WI38 (cell line): ENCODE measurements at regions not wholly inside any gene's neighbourhood (a gene's known extent, or its start where the extent isn't known, plus 50 kb on each side); places are given as distances from the start of the nearest gene placed in this dataset.
"Not testable (repeated sequence)": the region's sequence is repeated elsewhere in the genome, so short reads cannot be mapped to it uniquely, and the experiment has no call there.

Experiments
- H3K4me3 ChIP-seq: 2 replicates; pipeline ENCODE4 v1.5.1; 2011; ENCODE audit warnings: low read depth, mild to moderate bottlenecking, control low read depth, low read length
- TF ChIP-seq, protein P1 (sequence below): IDR thresholded peaks from 2 replicates; pipeline ENCODE4 v1.5.1; 2012; ENCODE audit warnings: low read depth, mild to moderate bottlenecking, control low read depth, low read length

DNA sequence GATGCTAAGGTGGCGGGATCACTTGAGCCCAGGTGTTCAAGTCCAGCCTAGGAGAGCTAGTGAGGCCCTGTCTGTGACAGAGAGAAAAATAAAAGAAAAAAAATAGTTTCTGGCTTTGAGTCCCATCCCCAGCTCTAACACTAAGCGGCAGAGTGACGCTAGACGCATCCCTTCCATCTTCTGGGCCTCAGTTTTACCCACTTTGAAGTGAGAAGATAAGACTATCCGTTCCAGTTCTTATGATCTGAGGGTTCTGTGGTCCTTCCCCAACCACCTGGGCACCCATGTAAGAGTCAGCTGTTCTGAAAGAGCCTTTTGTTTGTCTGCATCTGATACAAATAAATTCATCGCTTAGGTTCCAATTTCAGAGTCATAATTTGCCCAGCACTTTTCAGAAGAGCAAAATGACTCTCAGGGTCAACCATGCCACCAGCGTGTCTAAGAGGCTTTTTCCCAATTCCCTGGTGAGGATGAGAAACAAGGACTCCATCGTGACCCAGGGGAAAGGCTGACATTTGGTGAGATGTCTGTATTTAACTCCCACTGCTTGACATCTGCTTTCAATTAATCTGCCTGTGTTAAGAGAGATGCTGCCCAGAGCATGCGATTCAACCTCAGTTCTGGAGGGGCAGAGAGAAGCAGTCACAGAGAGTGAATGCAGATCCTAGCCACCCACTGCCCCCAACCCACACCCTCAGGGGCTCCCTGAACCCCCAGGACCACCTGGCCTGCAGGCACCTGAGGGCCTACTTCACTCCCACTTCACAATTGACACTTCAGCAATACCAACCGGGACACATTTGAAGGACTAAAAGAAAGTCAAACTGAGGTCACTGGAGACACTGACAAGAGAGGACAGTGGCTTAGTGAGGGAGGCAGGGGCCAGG lies 131.6 kb upstream of the TOP1 start:
- TF ChIP-seq, protein P1, sequence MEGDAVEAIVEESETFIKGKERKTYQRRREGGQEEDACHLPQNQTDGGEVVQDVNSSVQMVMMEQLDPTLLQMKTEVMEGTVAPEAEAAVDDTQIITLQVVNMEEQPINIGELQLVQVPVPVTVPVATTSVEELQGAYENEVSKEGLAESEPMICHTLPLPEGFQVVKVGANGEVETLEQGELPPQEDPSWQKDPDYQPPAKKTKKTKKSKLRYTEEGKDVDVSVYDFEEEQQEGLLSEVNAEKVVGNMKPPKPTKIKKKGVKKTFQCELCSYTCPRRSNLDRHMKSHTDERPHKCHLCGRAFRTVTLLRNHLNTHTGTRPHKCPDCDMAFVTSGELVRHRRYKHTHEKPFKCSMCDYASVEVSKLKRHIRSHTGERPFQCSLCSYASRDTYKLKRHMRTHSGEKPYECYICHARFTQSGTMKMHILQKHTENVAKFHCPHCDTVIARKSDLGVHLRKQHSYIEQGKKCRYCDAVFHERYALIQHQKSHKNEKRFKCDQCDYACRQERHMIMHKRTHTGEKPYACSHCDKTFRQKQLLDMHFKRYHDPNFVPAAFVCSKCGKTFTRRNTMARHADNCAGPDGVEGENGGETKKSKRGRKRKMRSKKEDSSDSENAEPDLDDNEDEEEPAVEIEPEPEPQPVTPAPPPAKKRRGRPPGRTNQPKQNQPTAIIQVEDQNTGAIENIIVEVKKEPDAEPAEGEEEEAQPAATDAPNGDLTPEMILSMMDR = no peak

DNA sequence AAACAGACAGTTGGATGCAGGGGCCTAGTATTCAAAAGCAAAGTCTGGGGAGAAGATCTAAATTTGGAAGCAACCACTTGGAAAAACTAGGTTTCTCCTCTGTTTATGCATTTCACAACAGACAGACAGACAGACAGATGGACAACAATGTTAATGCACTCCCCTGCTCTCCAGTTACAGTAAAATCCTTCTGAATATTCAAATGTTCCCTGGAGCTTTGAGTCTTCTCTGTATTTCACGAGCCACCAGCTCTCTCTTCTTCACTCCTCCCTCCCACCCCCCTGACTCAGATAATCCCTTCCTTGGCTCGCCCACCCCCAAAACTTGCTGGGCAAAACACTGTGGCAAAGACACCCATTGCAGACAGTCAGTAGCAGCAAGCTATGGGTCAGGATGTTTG lies 129.3 kb upstream of the TOP1 start:
- no peak overlapping the region for H3K4me3 ChIP-seq
- TF ChIP-seq, protein P1 = no peak

More for the DNA sequence above, 131.6 kb upstream of the TOP1 start:
- H3K4me3 ChIP-seq = no peak overlapping the region

DNA sequence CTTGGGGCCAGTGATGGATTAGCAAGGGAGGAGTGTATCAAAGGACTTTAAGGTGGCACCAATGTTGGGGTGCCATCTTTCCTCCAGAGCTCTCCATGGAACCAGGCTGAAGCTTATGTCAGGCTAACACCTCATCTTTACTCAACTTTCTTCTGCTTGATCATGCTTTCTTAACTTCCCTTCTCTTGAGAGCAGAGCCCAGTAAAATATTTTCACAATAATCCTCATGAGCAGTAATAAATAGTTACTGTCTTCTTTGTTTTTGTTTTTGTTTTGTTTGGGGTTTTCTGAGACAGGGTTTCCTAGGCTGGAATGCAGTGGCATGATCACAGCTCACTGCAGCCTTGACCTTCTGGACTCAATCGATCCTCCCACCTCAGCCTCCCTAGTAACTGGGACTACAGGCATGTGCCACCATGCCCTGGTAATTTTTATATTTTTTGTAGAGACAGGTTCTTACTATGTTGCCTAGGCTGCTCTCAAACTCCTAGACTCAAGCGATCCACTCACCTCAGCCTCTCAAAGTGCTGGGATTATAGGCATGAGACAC lies 127.9 kb upstream of the TOP1 start:
- H3K4me3 ChIP-seq = no peak overlapping the region
- TF ChIP-seq, protein P1 = no peak

DNA sequence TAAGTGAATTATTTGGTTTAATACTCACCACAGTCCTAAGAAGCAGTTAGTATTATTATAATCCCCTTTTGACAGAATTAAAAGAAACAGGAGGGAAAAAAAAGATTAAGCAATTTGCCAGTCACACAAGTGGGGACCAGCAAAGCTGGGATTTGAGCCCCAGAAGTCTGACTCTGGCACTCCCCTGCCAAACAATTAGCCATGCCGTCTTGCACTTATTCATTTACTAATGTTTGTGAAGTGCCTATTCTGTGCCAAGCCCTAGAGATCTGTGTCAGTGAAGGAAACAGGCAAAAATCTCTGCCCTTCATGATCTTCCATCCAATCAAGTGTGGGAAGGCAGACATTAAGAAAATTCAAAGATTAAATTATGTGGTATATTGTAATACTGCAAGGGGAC lies 126.0 kb upstream of the TOP1 start:
- TF ChIP-seq, protein P1 = no peak
- H3K4me3 ChIP-seq = no peak overlapping the region

DNA sequence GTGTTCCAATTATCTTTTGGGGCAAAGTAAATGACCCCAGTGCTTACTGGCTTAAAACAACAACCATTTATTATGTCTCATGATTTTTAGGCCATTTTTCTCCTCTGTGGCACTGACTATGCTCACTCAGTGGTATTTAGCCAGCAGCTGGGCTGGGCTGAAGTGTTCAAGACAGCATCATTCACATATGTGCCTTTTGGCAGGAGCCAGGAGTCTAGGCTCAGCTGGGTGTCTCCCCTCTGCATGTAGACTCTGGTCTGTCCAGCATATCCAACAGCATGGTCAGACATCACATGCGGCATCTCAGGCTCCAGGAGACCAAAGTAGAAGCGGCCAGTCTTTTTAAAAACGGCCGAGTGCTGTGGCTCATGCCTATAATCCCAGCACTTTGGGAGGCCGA lies 120.3 kb upstream of the TOP1 start:
- no peak overlapping the region for H3K4me3 ChIP-seq

DNA sequence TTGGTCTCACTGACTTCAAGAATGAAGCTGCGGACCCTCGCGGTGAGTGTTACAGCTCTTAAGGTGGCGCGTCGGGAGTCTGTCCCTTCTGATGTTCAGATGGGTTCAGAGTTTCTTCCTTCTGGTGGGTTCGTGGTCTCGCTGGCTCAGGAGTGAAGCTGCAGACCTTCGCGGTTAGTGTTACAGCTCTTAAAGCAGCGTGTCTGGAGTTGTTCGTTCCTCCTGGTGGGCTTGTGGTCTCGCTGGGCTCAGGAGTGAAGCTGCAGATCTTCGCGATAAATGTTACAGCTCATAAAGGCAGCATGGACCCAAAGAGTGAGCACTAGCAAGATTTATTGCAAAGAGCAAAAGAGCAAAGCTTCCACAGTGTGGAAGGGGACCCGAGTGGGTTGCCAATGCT lies 119.1 kb upstream of the TOP1 start:
- H3K4me3 ChIP-seq = not testable (repeated sequence)

More for the DNA sequence above, 120.3 kb upstream of the TOP1 start:
- TF ChIP-seq, protein P1 = no peak

DNA sequence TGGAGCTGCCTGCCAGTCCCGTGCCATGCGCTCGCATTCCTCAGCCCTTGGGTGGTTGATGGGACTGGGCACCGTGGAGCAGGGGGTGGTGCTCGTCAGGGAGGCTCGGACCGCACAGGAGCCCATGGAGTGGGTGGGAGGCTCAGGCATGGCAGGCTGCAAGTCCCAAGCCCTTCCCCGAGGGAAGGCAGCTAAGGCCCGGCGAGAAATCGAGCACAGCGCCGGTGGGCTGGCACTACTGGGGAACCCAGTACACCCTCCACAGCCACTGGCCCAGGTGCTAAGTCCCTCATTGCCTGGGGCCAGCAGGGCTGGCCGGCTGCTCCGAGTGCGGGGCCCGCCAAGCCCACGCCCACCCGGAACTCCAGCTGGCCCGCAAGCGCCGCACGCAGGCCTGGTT lies 118.2 kb upstream of the TOP1 start:
- not testable (repeated sequence) for H3K4me3 ChIP-seq

DNA sequence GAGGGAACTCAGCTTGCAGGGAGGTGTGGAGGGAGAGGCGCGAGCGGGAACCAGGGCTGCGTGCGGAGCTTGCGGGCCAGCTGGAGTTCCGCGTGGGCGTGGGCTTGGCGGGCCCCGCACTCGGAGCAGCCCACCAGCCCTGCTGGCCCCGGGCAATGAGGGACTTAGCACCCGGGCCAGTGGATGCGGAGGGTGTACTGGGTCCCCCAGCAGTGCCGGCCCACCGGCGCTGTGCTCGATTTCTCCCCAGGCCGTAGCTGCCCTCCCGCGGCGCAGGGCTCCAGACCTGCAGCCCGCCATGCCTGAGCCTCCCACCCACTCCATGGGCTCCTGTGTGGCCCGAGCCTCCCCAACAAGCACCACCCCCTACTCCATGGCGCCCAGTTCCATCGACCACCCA lies 117.5 kb upstream of the TOP1 start:
- not testable (repeated sequence) for H3K4me3 ChIP-seq
